ENCODE measurements at regions not wholly inside any gene's neighbourhood (a gene's known extent, or its start where the extent isn't known, plus 50 kb on each side); places are given as distances from the start of the nearest gene placed in this dataset.

- Histone ChIP-seq H3K27ac (ENCODE audit: insufficient read depth, low read length) (no peak overlapping the region), H3K9ac (ENCODE audit: insufficient read depth, low read length) (no peak overlapping the region), H2AFZ (ENCODE audit: low read length) (no peak overlapping the region), H3K27me3 (ENCODE audit: control insufficient read depth, insufficient read depth, low read length) (no peaks in the 10 kb centered on the region), H3K9me3 (ENCODE audit: control insufficient read depth, insufficient read depth, low read depth, low read length) (no peaks in the 10 kb centered on the region), H4K20me1 (ENCODE audit: control insufficient read depth, extremely low read depth, insufficient read depth, low read length) (no peaks in the 10 kb centered on the region), H3K4me1 (ENCODE audit: control insufficient read depth, extremely low read depth, insufficient read depth, low read length) (no peaks in the 10 kb centered on the region), H3K36me3 (ENCODE audit: control insufficient read depth, insufficient read depth, low read length) (no peaks in the 10 kb centered on the region), H3K79me2 (ENCODE audit: control insufficient read depth, insufficient read depth, low read length) (no peaks in the 10 kb centered on the region), H3K4me3 (replicated peaks in 1 of 4; ENCODE audit: control extremely low read depth in 1 of 4, insufficient read depth in 1 of 4, low read depth in 3 of 4, low read length in 4 of 4) (no peak overlapping the region), H3K4me2 (ENCODE audit: extremely low read depth, insufficient read depth, low read length) (no peak overlapping the region)
- no peak for DNase-seq (ENCODE audit: low read depth in 2 of 2)
- TF ChIP-seq, protein P1, sequence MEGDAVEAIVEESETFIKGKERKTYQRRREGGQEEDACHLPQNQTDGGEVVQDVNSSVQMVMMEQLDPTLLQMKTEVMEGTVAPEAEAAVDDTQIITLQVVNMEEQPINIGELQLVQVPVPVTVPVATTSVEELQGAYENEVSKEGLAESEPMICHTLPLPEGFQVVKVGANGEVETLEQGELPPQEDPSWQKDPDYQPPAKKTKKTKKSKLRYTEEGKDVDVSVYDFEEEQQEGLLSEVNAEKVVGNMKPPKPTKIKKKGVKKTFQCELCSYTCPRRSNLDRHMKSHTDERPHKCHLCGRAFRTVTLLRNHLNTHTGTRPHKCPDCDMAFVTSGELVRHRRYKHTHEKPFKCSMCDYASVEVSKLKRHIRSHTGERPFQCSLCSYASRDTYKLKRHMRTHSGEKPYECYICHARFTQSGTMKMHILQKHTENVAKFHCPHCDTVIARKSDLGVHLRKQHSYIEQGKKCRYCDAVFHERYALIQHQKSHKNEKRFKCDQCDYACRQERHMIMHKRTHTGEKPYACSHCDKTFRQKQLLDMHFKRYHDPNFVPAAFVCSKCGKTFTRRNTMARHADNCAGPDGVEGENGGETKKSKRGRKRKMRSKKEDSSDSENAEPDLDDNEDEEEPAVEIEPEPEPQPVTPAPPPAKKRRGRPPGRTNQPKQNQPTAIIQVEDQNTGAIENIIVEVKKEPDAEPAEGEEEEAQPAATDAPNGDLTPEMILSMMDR (conservative IDR thresholded peaks at IDR 0.05 in 1 of 2, IDR thresholded peaks at IDR 0.05 in 1 of 2; ENCODE audit: low read depth in 1 of 2, low read length in 2 of 2): no peak
- TF ChIP-seq EZH2 (IDR thresholded peaks at IDR 0.05; ENCODE audit: low read length, missing control alignments): no peak
These were observed 195.8 kb downstream of the FOXO1 start for GRCh38 chr13:40470660-40471059.

GRCh38 chr13:40471076-40471475 is 195.4 kb downstream of the FOXO1 start:
- Histone ChIP-seq H3K4me2 (ENCODE audit: extremely low read depth, insufficient read depth, low read length) (no peak overlapping the region), H4K20me1 (ENCODE audit: control insufficient read depth, extremely low read depth, insufficient read depth, low read length) (no peaks in the 10 kb centered on the region), H3K79me2 (ENCODE audit: control insufficient read depth, insufficient read depth, low read length) (no peaks in the 10 kb centered on the region), H3K27ac (ENCODE audit: insufficient read depth, low read length) (no peak overlapping the region), H3K9ac (ENCODE audit: insufficient read depth, low read length) (no peak overlapping the region), H3K36me3 (ENCODE audit: control insufficient read depth, insufficient read depth, low read length) (no peaks in the 10 kb centered on the region), H2AFZ (ENCODE audit: low read length) (no peak overlapping the region), H3K4me1 (ENCODE audit: control insufficient read depth, extremely low read depth, insufficient read depth, low read length) (no peaks in the 10 kb centered on the region), H3K27me3 (ENCODE audit: control insufficient read depth, insufficient read depth, low read length) (no peaks in the 10 kb centered on the region), H3K9me3 (ENCODE audit: control insufficient read depth, insufficient read depth, low read depth, low read length) (no peaks in the 10 kb centered on the region), H3K4me3 (replicated peaks in 1 of 4; ENCODE audit: control extremely low read depth in 1 of 4, insufficient read depth in 1 of 4, low read depth in 3 of 4, low read length in 4 of 4) (no peak overlapping the region)
- no peak for DNase-seq (ENCODE audit: low read depth in 2 of 2)
- no peak for TF ChIP-seq EZH2 (IDR thresholded peaks at IDR 0.05; ENCODE audit: low read length, missing control alignments)
- TF ChIP-seq, protein P1 (conservative IDR thresholded peaks at IDR 0.05 in 1 of 2, IDR thresholded peaks at IDR 0.05 in 1 of 2; ENCODE audit: low read depth in 1 of 2, low read length in 2 of 2): no peak

DNA sequence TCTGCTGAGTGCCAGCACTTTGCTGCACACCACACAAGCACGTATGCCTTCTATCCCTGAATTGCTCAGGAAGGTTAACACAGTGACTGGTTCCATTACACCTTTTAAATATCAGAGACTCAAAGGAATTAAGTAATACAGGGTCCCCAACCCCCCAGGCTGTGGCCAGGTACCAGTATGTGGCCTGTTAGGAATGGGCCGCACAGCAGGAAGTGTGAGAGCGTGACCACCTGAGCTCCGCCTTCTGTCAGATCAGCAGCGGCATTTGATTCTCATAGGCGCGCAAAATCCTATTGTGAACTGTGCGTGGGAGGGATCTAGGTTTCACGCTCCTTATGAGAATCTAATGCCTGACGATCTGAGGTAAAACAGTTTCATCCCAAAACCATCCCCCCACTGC is 194.5 kb downstream of the FOXO1 start:
- Histone ChIP-seq H3K4me2 (ENCODE audit: extremely low read depth, insufficient read depth, low read length) (no peak overlapping the region), H3K27ac (ENCODE audit: insufficient read depth, low read length) (no peak overlapping the region), H3K27me3 (ENCODE audit: control insufficient read depth, insufficient read depth, low read length) (no peaks in the 10 kb centered on the region), H2AFZ (ENCODE audit: low read length) (no peak overlapping the region), H3K4me1 (ENCODE audit: control insufficient read depth, extremely low read depth, insufficient read depth, low read length) (no peaks in the 10 kb centered on the region), H4K20me1 (ENCODE audit: control insufficient read depth, extremely low read depth, insufficient read depth, low read length) (no peaks in the 10 kb centered on the region), H3K36me3 (ENCODE audit: control insufficient read depth, insufficient read depth, low read length) (no peaks in the 10 kb centered on the region), H3K4me3 (replicated peaks in 1 of 4; ENCODE audit: control extremely low read depth in 1 of 4, insufficient read depth in 1 of 4, low read depth in 3 of 4, low read length in 4 of 4) (no peak overlapping the region), H3K9ac (ENCODE audit: insufficient read depth, low read length) (no peak overlapping the region), H3K79me2 (ENCODE audit: control insufficient read depth, insufficient read depth, low read length) (no peaks in the 10 kb centered on the region), H3K9me3 (ENCODE audit: control insufficient read depth, insufficient read depth, low read depth, low read length) (no peaks in the 10 kb centered on the region)
- DNase-seq (ENCODE audit: low read depth in 2 of 2): no peak
- TF ChIP-seq, protein P1 (conservative IDR thresholded peaks at IDR 0.05 in 1 of 2, IDR thresholded peaks at IDR 0.05 in 1 of 2; ENCODE audit: low read depth in 1 of 2, low read length in 2 of 2): no peak
- TF ChIP-seq EZH2 (IDR thresholded peaks at IDR 0.05; ENCODE audit: low read length, missing control alignments): no peak

Data from fibroblast of lung (primary cell).